ENCODE measurements at regions not wholly inside any gene's neighbourhood (a gene's known extent, or its start where the extent isn't known, plus 50 kb on each side); places are given as distances from the start of the nearest gene placed in this dataset.
"Not testable (repeated sequence)": the region's sequence is repeated elsewhere in the genome, so short reads cannot be mapped to it uniquely, and the experiment has no call there.

DNA sequence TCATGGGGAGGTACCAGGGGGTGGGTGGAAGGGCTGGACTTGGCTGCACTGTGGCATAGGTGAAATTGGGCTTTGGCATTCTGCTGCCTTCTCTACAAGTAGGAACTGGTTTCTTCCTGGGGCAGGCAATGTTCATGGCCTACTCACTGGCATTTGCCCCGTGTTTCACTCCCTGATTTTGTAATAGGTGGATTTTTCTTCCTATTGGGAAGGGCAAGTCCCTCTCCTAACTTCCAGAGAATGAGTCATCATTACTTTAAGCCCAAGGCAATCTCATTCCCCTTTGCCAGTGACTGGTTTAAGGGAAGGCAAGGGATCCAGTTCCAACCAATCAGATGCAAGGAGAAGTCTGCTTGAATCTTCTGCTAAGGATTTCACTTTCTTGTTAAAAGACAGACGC is 67.9 kb upstream of the ANKRD55 start:
- no peak for DNase-seq (ENCODE audit: low spot score)
- TF ChIP-seq CTCF (IDR thresholded peaks at IDR 0.05; ENCODE audit: extremely low read depth, missing control alignments): no peak

- DNase-seq (ENCODE audit: low spot score): no peak
- TF ChIP-seq CTCF (IDR thresholded peaks at IDR 0.05; ENCODE audit: extremely low read depth, missing control alignments): no peak
Observed at GRCh38 chr5:56299212-56299611, 66.1 kb upstream of the ANKRD55 start.

GRCh38 chr5:56298336-56299090 is 65.4 kb upstream of the ANKRD55 start:
- no peak for DNase-seq (ENCODE audit: low spot score)
- no peak for TF ChIP-seq CTCF (IDR thresholded peaks at IDR 0.05; ENCODE audit: extremely low read depth, missing control alignments)

GRCh38 chr5:56297851-56298250 is 64.7 kb upstream of the ANKRD55 start:
- TF ChIP-seq CTCF (IDR thresholded peaks at IDR 0.05; ENCODE audit: extremely low read depth, missing control alignments): no peak
- DNase-seq (ENCODE audit: low spot score): no peak

GRCh38 chr5:56295311-56295710 is 62.2 kb upstream of the ANKRD55 start:
- not testable (repeated sequence) for DNase-seq (ENCODE audit: low spot score)

- no peak for TF ChIP-seq CTCF (IDR thresholded peaks at IDR 0.05; ENCODE audit: extremely low read depth, missing control alignments)
- DNase-seq (ENCODE audit: low spot score): no peak
Observed at GRCh38 chr5:56294354-56294753, 61.2 kb upstream of the ANKRD55 start.

GRCh38 chr5:56292874-56293273 is 59.7 kb upstream of the ANKRD55 start:
- not testable (repeated sequence) for DNase-seq (ENCODE audit: low spot score)

- DNase-seq (ENCODE audit: low spot score): no peak
- TF ChIP-seq CTCF (IDR thresholded peaks at IDR 0.05; ENCODE audit: extremely low read depth, missing control alignments): no peak
Observed at GRCh38 chr5:56291661-56292374, 58.7 kb upstream of the ANKRD55 start.

Measured in GM20000 (cell line).